Loucy (cell line): ENCODE measurements at regions not wholly inside any gene's neighbourhood (a gene's known extent, or its start where the extent isn't known, plus 50 kb on each side); places are given as distances from the start of the nearest gene placed in this dataset.

Experiments
- H2AFZ ChIP-seq: fragments of 200-600 bp; sonication (generic); 2 replicates; pipeline ENCODE4 v1.6.0; 2016; ENCODE audit warnings: antibody characterized with exemption, mild to moderate bottlenecking, low read length, moderate library complexity
- H3F3A ChIP-seq: fragments of 200-600 bp; 2 replicates; pipeline ENCODE4 v1.6.0; 2016; ENCODE audit warnings: antibody characterized with exemption, low read depth, mild to moderate bottlenecking
- H3K27me3 ChIP-seq: fragments of 200-600 bp; sonication (generic); 2 replicates; pipeline ENCODE4 v1.6.1; 2014; ENCODE audit warnings: low read length, mild to moderate bottlenecking; ENCODE audit not compliant: insufficient read depth, poor library complexity, severe bottlenecking
- H3K36me3 ChIP-seq: fragments of 200-600 bp; sonication (generic); 2 replicates; pipeline ENCODE4 v1.6.1; 2016; ENCODE audit warnings: low read length; ENCODE audit not compliant: insufficient read depth
- H3K4me1 ChIP-seq: fragments of 200-600 bp; sonication (generic); 2 replicates; pipeline ENCODE4 v1.5.1; 2014; ENCODE audit warnings: low read length, mild to moderate bottlenecking; ENCODE audit not compliant: insufficient read depth, poor library complexity, severe bottlenecking
- H3K4me2 ChIP-seq: fragments of 200-600 bp; sonication (generic); 2 replicates; pipeline ENCODE4 v1.6.0; 2014; ENCODE audit warnings: antibody characterized with exemption, low read length, low read depth, mild to moderate bottlenecking; ENCODE audit not compliant: poor library complexity, severe bottlenecking
- H3K4me3 ChIP-seq: fragments of 200-600 bp; sonication (generic); 2 replicates; pipeline ENCODE4 v1.5.1; 2014; ENCODE audit warnings: low read length, mild to moderate bottlenecking, mixed read lengths; ENCODE audit not compliant: poor library complexity, severe bottlenecking
- H3K79me2 ChIP-seq: fragments of 200-600 bp; sonication (generic); 2 replicates; pipeline ENCODE4 v1.6.1; 2014; ENCODE audit warnings: low read length; ENCODE audit not compliant: insufficient read depth
- H3K9ac ChIP-seq: fragments of 200-600 bp; sonication (generic); 2 replicates; pipeline ENCODE4 v1.6.0; 2014; ENCODE audit warnings: mild to moderate bottlenecking, low read depth, low read length, moderate library complexity; ENCODE audit not compliant: poor library complexity, severe bottlenecking
- H3K9me2 ChIP-seq: fragments of 200-600 bp; sonication (generic); replicated peaks from 2 replicates; pipeline ENCODE4 v1.6.1; 2016; ENCODE audit warnings: low read depth, low read length, mixed read lengths
- H3K9me3 ChIP-seq: fragments of 200-600 bp; sonication (generic); 2 replicates; pipeline ENCODE4 v1.6.1; 2014; ENCODE audit warnings: mild to moderate bottlenecking, antibody characterized with exemption, low read length, low read depth; ENCODE audit not compliant: insufficient read depth
- H4K20me1 ChIP-seq: fragments of 200-600 bp; sonication (generic); 2 replicates; pipeline ENCODE4 v1.6.0; 2014; ENCODE audit warnings: antibody characterized with exemption, low read length, mild to moderate bottlenecking; ENCODE audit not compliant: insufficient read depth, poor library complexity, severe bottlenecking
- EZH2phosphoT487 ChIP-seq: fragments of 200-600 bp; IDR thresholded peaks from 2 replicates; pipeline ENCODE4 v1.6.1; 2018; ENCODE audit warnings: antibody characterized with exemption, mild to moderate bottlenecking, moderate library complexity, borderline replicate concordance
- TF ChIP-seq, protein P1 (sequence below): fragments of 200-600 bp; sonication (generic); conservative IDR thresholded peaks from 2 replicates; pipeline ENCODE4 v1.5.1; 2014; ENCODE audit warnings: mild to moderate bottlenecking, antibody characterized with exemption, low read length

DNA sequence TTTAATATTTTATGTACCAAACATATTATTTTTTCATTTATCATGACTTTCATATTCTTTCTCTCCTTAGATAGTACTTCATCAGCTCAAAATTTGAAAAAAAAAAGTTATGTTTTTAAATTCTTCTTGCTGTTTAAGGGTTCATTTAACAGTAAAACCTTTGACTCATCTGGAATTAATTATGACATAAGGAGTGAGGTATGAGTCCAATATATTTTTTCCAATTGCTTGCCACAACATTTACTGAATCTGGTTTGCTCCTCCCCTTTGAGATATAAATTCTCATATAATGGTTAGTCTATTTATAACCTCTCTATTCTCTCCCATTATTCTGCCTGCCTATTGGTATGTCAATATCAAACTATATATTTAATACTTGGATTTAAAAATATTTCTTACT is 387.8 kb downstream of the TUSC7 start:
- no peaks in the 10 kb centered on the region for H3K9me3 ChIP-seq

DNA sequence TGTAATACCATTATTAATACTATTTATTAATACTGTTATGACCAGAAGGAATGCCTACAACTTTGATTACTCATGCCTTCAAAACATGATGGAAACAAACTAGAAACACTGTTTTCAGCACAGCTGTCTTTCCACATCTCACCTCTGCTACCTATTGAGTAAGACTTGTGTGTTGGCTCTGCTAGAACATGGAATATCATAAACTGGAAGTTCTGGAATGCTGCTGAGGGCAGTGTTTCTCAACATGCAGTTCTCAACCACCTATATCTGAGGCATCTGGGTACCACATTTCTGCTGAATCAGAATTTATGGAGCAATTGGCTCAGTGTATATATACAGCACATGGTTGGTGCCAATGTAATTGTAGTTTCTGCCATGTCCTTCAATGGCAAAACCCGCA is 392.1 kb downstream of the TUSC7 start:
- Histone ChIP-seq H3F3A (no peaks in the 10 kb centered on the region), H3K79me2 (no peaks in the 10 kb centered on the region), H3K27me3 (no peaks in the 10 kb centered on the region), H3K9me3 (no peaks in the 10 kb centered on the region), H3K9ac (no peak overlapping the region), H4K20me1 (no peaks in the 10 kb centered on the region), H3K9me2 (no peaks in the 10 kb centered on the region), H3K36me3 (no peaks in the 10 kb centered on the region), H3K4me1 (no peaks in the 10 kb centered on the region), H3K4me3 (no peak overlapping the region), H2AFZ (no peak overlapping the region), H3K4me2 (no peak overlapping the region)
- no peak for TF ChIP-seq EZH2phosphoT487
- TF ChIP-seq, protein P1, sequence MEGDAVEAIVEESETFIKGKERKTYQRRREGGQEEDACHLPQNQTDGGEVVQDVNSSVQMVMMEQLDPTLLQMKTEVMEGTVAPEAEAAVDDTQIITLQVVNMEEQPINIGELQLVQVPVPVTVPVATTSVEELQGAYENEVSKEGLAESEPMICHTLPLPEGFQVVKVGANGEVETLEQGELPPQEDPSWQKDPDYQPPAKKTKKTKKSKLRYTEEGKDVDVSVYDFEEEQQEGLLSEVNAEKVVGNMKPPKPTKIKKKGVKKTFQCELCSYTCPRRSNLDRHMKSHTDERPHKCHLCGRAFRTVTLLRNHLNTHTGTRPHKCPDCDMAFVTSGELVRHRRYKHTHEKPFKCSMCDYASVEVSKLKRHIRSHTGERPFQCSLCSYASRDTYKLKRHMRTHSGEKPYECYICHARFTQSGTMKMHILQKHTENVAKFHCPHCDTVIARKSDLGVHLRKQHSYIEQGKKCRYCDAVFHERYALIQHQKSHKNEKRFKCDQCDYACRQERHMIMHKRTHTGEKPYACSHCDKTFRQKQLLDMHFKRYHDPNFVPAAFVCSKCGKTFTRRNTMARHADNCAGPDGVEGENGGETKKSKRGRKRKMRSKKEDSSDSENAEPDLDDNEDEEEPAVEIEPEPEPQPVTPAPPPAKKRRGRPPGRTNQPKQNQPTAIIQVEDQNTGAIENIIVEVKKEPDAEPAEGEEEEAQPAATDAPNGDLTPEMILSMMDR = no peak

More for the DNA sequence above, 387.8 kb downstream of the TUSC7 start:
- Histone ChIP-seq H3K9ac (no peak overlapping the region), H3K9me2 (no peaks in the 10 kb centered on the region; the same call in 1 of the 2 replicates), H3K4me2 (no peak overlapping the region), H3K4me3 (no peak overlapping the region), H3K36me3 (no peaks in the 10 kb centered on the region), H3K27me3 (no peaks in the 10 kb centered on the region), H4K20me1 (no peaks in the 10 kb centered on the region), H3F3A (no peaks in the 10 kb centered on the region), H3K4me1 (no peaks in the 10 kb centered on the region), H2AFZ (no peak overlapping the region), H3K79me2 (no peaks in the 10 kb centered on the region)
- TF ChIP-seq, protein P1 = no peak
- no peak for TF ChIP-seq EZH2phosphoT487

DNA sequence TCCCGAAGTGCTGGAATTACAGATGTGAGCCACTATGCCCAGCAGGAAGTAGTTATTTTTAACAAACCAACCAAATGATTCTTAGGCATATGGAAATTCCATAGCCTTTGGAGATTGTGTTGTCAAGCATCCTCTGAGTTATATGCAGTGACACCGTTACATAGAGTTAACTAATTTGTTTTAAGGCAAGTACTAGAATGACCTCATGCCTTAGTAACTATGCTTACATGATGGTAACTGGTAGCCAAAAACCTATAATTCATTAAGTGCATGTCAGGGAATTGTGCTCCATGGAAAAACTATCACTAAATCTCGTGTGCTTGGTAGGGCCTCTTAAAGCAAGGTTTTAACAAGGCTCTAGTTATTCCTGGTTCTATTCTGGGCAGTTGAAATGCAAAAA is 392.8 kb downstream of the TUSC7 start:
- TF ChIP-seq, protein P1 = no peak
- no peak for TF ChIP-seq EZH2phosphoT487
- H3F3A ChIP-seq = no peaks in the 10 kb centered on the region
- no peaks in the 10 kb centered on the region for H3K9me3 ChIP-seq
- no peak overlapping the region for H3K4me3 ChIP-seq
- H3K9ac ChIP-seq = no peak overlapping the region
- H3K27me3 ChIP-seq = no peaks in the 10 kb centered on the region
- H3K4me2 ChIP-seq = no peak overlapping the region
- no peaks in the 10 kb centered on the region for H3K9me2 ChIP-seq
- H3K79me2 ChIP-seq = no peaks in the 10 kb centered on the region
- no peaks in the 10 kb centered on the region for H4K20me1 ChIP-seq
- no peak overlapping the region for H2AFZ ChIP-seq
- no peaks in the 10 kb centered on the region for H3K4me1 ChIP-seq
- no peaks in the 10 kb centered on the region for H3K36me3 ChIP-seq
